GM23338 (cell line): ENCODE measurements at regions not wholly inside any gene's neighbourhood (a gene's known extent, or its start where the extent isn't known, plus 50 kb on each side); places are given as distances from the start of the nearest gene placed in this dataset.

Experiments used
- ATAC-seq: fragments of 200-7000 bp; cut with Tn5 transposase; 3 replicates; pipeline ENCODE4 v1.9.1; 2020
- DNase-seq: peaks from one replicate; pipeline ENCODE4 v3.0.0-alpha.2; 2015; ENCODE audit warnings: low spot score
- H2AFZ ChIP-seq: fragments of 200-600 bp; sonication (generic); 2 replicates; pipeline ENCODE4 v1.8.0; 2016; ENCODE audit warnings: antibody characterized with exemption, mild to moderate bottlenecking, moderate library complexity
- H3F3A ChIP-seq: fragments of 200-600 bp; sonication (generic); replicated peaks from 2 replicates; pipeline ENCODE4 v1.8.0; 2017; ENCODE audit warnings: antibody characterized with exemption, mixed run types, low read depth
- H3K27ac ChIP-seq: fragments of 200-600 bp; sonication (generic); 2 replicates; pipeline ENCODE4 v1.6.1; 2016; ENCODE audit warnings: low read depth
- H3K27me3 ChIP-seq: fragments of 200-600 bp; sonication (generic); 2 replicates; pipeline ENCODE4 v1.8.0; 2016; ENCODE audit warnings: mild to moderate bottlenecking, mixed run types, moderate library complexity; ENCODE audit not compliant: insufficient read depth
- H3K36me3 ChIP-seq: fragments of 200-600 bp; sonication (generic); 2 replicates; pipeline ENCODE4 v1.8.0; 2016; ENCODE audit warnings: mild to moderate bottlenecking; ENCODE audit not compliant: insufficient read depth
- H3K4me1 ChIP-seq: fragments of 200-600 bp; sonication (generic); 2 replicates; pipeline ENCODE4 v1.8.0; 2016; ENCODE audit warnings: mild to moderate bottlenecking, moderate library complexity; ENCODE audit not compliant: insufficient read depth
- H3K4me2 ChIP-seq: fragments of 200-600 bp; sonication (generic); 2 replicates; pipeline ENCODE4 v1.7.1; 2017; ENCODE audit warnings: mixed run types
- H3K4me3 ChIP-seq: fragments of 200-600 bp; sonication (generic); 2 replicates; pipeline ENCODE4 v1.6.1; 2016; ENCODE audit warnings: mixed run types
- H3K79me2 ChIP-seq: fragments of 200-600 bp; sonication (generic); replicated peaks from 2 replicates; pipeline ENCODE4 v1.8.0; 2017; ENCODE audit warnings: mild to moderate bottlenecking; ENCODE audit not compliant: insufficient read depth
- H3K9me2 ChIP-seq: fragments of 200-600 bp; sonication (generic); 2 replicates; pipeline ENCODE4 v1.8.0; 2017; ENCODE audit not compliant: insufficient read depth
- H4K20me1 ChIP-seq: fragments of 200-600 bp; sonication (generic); replicated peaks from 2 replicates; pipeline ENCODE4 v1.8.0; 2017; ENCODE audit warnings: mild to moderate bottlenecking; ENCODE audit not compliant: insufficient read depth
- H3K27ac Mint-ChIP-seq: 2 replicates; pipeline ENCODE4 v1.8.0; 2020; ENCODE audit warnings: inconsistent platforms, mild to moderate bottlenecking, moderate library complexity, mixed read lengths
- H3K27me3 Mint-ChIP-seq: 3 replicates; pipeline ENCODE4 v1.8.0; 2022; ENCODE audit warnings: low read depth, mild to moderate bottlenecking, moderate library complexity, mixed read lengths, inconsistent platforms; ENCODE audit not compliant: insufficient read depth, poor library complexity
- H3K36me3 Mint-ChIP-seq: 3 replicates; pipeline ENCODE4 v1.8.0; 2021; ENCODE audit warnings: low read depth, mild to moderate bottlenecking, inconsistent platforms, moderate library complexity, mixed read lengths
- H3K4me1 Mint-ChIP-seq: 3 replicates; pipeline ENCODE4 v1.8.0; 2020; ENCODE audit warnings: mild to moderate bottlenecking, inconsistent platforms, mixed read lengths
- H3K4me3 Mint-ChIP-seq: 3 replicates; pipeline ENCODE4 v1.8.0; 2021; ENCODE audit warnings: moderate library complexity, mild to moderate bottlenecking, inconsistent platforms, mixed read lengths
- H3K9me3 Mint-ChIP-seq: 3 replicates; pipeline ENCODE4 v1.8.0; 2020; ENCODE audit warnings: moderate library complexity, mild to moderate bottlenecking, inconsistent platforms, mixed read lengths
- CREB1 ChIP-seq: fragments of 250-450 bp; sonication (Bioruptor Pico); IDR thresholded peaks from 2 replicates; pipeline ENCODE4 v1.5.0; 2020; ENCODE audit warnings: low read depth, mild to moderate bottlenecking, moderate library complexity
- CTCF ChIP-seq, 2 experiments: fragments of 200-600 bp in 1 of 2; sonication (generic) in 1 of 2; conservative IDR thresholded peaks; 2 replicates each; pipeline versions ENCODE4 v1.5.1 to v1.6.1; 2016 to 2017; ENCODE audit warnings: antibody characterized with exemption in 2 of 2, low read depth in 2 of 2, mild to moderate bottlenecking in 2 of 2, moderate library complexity in 1 of 2
- ETS1 ChIP-seq: IDR thresholded peaks from 2 replicates; pipeline ENCODE4 v1.6.1; 2016; ENCODE audit warnings: antibody characterized with exemption
- EZH2 ChIP-seq: fragments of 200-600 bp; sonication (generic); IDR thresholded peaks from one replicate; pipeline ENCODE4 v1.8.0; 2017; ENCODE audit warnings: antibody characterized with exemption, mild to moderate bottlenecking, low read depth; ENCODE audit not compliant: unreplicated experiment
- EZH2phosphoT487 ChIP-seq: fragments of 200-600 bp; sonication (generic); IDR thresholded peaks from one replicate; pipeline ENCODE4 v1.8.1; 2018; ENCODE audit warnings: antibody characterized with exemption; ENCODE audit not compliant: unreplicated experiment
- JUNB ChIP-seq: IDR thresholded peaks from one replicate; pipeline ENCODE4 v1.6.1; 2016; ENCODE audit warnings: antibody characterized with exemption; ENCODE audit not compliant: unreplicated experiment
- POLR2AphosphoS5 ChIP-seq: IDR thresholded peaks from 2 replicates; pipeline ENCODE4 v1.6.1; 2016; ENCODE audit warnings: antibody characterized with exemption, low read depth
- REST ChIP-seq: IDR thresholded peaks from one replicate; pipeline ENCODE4 v1.6.1; 2018; ENCODE audit warnings: antibody characterized with exemption; ENCODE audit not compliant: unreplicated experiment
- STAT1 ChIP-seq: IDR thresholded peaks from one replicate; pipeline ENCODE4 v1.6.1; 2016; ENCODE audit warnings: antibody characterized with exemption; ENCODE audit not compliant: unreplicated experiment
- ZNF114 ChIP-seq: fragments of 250-450 bp; sonication (Bioruptor Pico); IDR thresholded peaks from 2 replicates; pipeline ENCODE4 v1.5.0; 2020; ENCODE audit warnings: mild to moderate bottlenecking, moderate library complexity
- ZNF331 ChIP-seq: fragments of 250-450 bp; sonication (Bioruptor Pico); IDR thresholded peaks from 2 replicates; pipeline ENCODE4 v1.5.0; 2020; ENCODE audit warnings: low read depth, mild to moderate bottlenecking, moderate library complexity

- Histone ChIP-seq H4K20me1 (no peaks in the 10 kb centered on the region), H3K4me3 (no peak overlapping the region), H3K79me2 (no peaks in the 10 kb centered on the region), H3K36me3 (no peaks in the 10 kb centered on the region), H3K27me3 (no peaks in the 10 kb centered on the region), H3K27ac (no peak overlapping the region), H3K9me2 (0 out of 2 replicates have a peak, but pooled peaks cover 2% of the 10 kb centered on the region), H3F3A (no peaks in the 10 kb centered on the region), H3K4me1 (no peaks in the 10 kb centered on the region), H3K4me2 (no peak overlapping the region), H2AFZ (no peak overlapping the region)
- Mint-ChIP-seq H3K27me3 (no peaks in the 10 kb centered on the region), H3K4me3 (no peak overlapping the region), H3K27ac (no peak overlapping the region), H3K4me1 (no peaks in the 10 kb centered on the region), H3K9me3 (no peaks in the 10 kb centered on the region), H3K36me3 (no peaks in the 10 kb centered on the region)
- ATAC-seq: no peak
- TF ChIP-seq JUNB: no peak
- no peak for TF ChIP-seq CREB1 (CRISPR knock-in tag)
- no peak for TF ChIP-seq EZH2phosphoT487
- no peak for TF ChIP-seq ETS1
- TF ChIP-seq CTCF (conservative IDR thresholded peaks at IDR 0.05; ENCODE audit: low read depth in 2 of 2): no peak
- no peak for TF ChIP-seq ZNF331 (CRISPR knock-in tag)
- no peak for TF ChIP-seq STAT1
- TF ChIP-seq POLR2AphosphoS5: no peak
- DNase-seq: no peak
Measured at GRCh38 chr6:147625946-147626345, 117.5 kb downstream of the SAMD5 start.

- no peaks in the 10 kb centered on the region for H3K36me3 ChIP-seq
- no peaks in the 10 kb centered on the region for H3K4me1 ChIP-seq
- no peak overlapping the region for H3K27ac ChIP-seq
- no peak overlapping the region for H3K4me3 ChIP-seq
- Mint-ChIP-seq H3K4me1 (no peaks in the 10 kb centered on the region), H3K27ac (no peak overlapping the region), H3K27me3 (peaks cover 4% of the 10 kb centered on the region), H3K36me3 (no peaks in the 10 kb centered on the region), H3K4me3 (no peak overlapping the region), H3K9me3 (no peaks in the 10 kb centered on the region)
- DNase-seq (no peak), ATAC-seq (no peak)
- H3K4me2 ChIP-seq: no peak overlapping the region
- H2AFZ ChIP-seq: no peak overlapping the region
- no peaks in the 10 kb centered on the region for H3K27me3 ChIP-seq
- no peaks in the 10 kb centered on the region for H3K79me2 ChIP-seq
- H3F3A ChIP-seq: no peaks in the 10 kb centered on the region
- no peaks in the 10 kb centered on the region for H4K20me1 ChIP-seq
- H3K9me2 ChIP-seq: no peaks in the 10 kb centered on the region
- no peak for TF ChIP-seq JUNB
- TF ChIP-seq STAT1: no peak
- no peak for TF ChIP-seq ZNF114 (CRISPR knock-in tag)
- TF ChIP-seq REST: no peak
- no peak for TF ChIP-seq EZH2
Measured at GRCh38 chr6:147627411-147627810, 118.9 kb downstream of the SAMD5 start.
